CD4-positive, alpha-beta T cell treated with Interleukin-17A for 4 hours (primary cell): ENCODE measurements at regions not wholly inside any gene's neighbourhood (a gene's known extent, or its start where the extent isn't known, plus 50 kb on each side); places are given as distances from the start of the nearest gene placed in this dataset.
"Not testable (repeated sequence)": the region's sequence is repeated elsewhere in the genome, so short reads cannot be mapped to it uniquely, and the experiment has no call there.

Experiments
- DNase-seq: peaks from one replicate; pipeline ENCODE4 v3.0.0-alpha.2; 2020; ENCODE audit warnings: mixed read lengths

DNA sequence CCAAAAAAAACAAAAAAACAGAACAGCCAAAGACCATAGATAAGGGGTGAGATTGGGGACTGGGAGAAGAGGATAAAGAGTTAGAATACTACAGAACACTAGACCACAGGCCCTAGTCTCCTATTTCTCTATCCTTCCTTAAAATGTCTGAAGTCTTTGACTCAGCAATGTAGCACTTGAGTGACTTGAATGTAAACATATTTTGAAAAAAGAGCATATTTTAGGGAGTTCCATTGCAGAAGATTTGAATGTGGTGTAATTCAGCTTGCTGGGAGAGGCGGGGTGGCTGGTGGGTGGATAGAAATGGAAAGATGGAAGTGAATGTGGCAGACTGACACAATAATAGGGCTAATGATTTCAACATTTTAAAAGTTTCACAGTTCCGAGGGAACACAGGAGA lies 144.9 kb downstream of the CHIC2 start:
- DNase-seq, result no peak

DNA sequence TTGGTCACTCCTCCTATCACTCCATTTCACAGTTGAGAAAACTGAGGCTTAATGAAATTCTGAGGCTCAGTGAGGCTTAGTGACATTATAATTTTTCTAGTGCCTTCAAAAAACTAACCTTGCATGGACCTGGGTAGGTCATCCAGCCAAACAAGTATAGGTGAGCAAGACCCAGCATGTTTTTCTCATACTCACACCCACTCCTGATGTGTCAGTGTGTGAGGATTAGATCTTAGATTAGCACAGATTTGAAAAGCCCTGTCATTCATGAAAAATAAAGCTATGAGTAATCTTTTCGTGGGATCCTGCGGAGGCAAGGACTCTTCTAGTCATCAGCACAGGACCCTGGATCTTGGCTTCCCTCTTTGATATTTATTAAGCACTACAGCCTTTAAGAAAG lies 146.7 kb downstream of the CHIC2 start:
- DNase-seq, result no peak

DNA sequence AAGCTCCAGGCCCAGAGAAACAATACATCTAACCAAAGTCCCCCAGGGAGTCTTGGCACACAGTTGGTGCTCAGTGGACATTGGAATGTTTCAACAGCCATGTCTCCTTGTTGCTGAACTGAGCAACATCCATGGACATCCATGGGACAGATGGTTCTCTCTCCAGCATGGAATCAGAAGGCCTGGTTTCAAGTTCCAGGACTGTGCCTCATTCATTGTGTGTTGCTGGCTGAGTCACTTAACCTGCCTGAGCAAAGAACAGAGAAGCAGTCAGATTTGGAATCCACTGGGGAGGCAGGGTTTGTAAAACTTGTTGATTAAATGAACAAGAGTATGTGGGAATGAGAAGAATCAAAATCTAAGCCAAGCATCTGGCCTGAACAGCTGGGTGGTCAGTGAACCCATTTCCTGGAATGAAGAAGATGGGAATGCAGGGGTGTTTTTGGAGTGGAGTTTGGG lies 147.9 kb downstream of the CHIC2 start:
- DNase-seq, result no peak

DNA sequence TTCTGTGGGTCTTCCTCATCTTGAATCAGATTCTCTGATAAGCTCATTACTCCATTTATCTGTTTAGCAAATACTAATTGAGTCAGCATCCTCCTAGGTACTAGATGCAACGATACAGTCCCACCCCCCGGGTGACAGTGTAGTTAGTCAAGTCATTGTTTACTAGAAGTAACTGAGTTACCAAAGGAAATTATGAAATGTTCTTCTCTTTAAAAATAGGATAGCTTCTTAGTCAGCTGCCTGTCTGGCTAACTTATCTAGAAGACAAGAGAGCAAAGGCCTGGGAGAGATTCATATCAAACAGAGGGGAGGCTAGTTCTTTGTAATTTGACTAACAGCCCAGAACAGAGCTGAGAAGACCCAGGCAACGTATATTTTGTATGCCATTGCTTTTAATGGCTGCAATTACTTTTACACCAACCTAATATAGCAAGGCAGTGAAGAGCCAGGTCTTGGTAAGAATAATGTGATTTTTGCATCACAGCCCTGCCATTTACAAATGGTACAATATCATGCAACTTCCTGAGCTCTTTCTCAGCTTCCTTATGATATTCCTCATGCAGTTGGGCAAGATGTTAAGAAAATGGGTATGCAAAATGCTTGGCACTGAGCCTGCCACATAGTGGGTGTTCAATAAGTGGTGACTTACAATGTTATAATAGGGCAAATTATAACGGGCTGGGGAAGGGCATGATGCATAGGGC lies 149.9 kb downstream of the CHIC2 start:
- DNase-seq, result no peak

DNA sequence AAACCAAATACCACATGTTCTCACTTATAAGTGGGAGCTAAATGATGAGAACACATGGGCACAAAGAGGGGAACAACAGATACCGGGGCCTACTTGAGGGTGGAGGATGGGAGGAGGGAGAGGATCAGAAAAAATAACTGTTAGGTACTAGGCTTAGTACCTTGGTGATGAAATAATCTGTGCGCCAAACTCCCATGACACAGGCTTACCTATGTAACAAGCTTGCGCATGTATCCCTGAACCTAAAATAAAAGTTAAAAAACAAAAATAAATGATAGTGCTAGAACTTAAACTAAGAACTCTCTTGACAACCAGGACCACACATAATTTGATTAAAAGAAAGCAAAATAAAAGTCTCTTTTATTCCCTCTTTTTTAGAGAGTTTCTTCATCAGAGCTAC lies 150.6 kb downstream of the CHIC2 start:
- no peak for DNase-seq

DNA sequence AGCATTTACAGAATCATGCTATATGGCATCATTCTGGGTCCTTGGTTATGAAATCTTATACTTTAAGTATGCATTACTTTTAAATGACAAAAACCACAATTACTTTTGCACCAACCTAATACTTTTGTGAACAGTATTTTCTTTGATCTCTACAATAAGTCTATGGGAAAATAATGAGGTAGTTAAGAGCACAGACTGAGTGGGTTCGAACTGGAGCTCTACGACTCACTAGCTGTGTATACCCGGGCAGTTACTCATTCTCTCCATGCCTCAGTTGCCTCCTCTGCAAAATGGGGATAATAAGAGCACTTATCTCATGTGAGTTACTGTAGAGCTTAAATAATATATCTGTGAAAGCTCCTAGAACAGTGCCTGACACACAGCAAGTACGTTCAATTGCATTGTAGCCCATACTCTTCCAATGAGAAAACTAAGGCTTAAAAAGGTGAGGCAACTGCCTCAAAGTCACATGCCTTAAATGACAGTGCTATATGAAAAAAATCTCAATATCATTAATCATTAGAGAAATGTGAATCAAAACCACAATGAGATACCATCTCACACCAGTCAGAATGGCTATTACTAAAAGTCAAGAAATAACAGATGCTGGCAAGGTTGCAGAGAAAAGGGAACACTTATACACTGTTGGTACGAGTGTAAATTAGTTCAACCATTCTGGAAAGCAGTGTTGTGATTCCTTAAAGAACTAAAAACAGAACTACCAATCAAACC lies 151.5 kb downstream of the CHIC2 start:
- no peak for DNase-seq

DNA sequence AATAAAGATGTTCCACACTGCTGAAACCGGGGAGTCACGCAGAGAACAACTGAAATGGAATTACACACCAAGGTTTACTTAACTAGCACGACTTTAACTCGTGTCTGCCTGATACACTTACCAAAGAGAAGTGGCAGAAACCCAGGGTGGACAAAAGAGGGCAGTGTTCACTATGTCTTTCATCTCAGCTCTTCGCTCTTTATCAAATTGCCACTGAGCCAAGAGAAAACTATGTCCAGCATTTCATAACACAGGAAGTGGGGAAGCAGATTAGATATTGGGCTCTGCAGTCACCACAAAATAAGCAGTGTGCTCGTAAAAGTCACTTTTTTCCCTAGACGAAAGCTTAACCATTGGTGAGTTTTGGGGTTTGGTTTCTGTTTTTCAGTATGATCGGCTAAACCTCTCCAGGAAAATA lies 155.7 kb downstream of the CHIC2 start:
- no peak for DNase-seq

DNA sequence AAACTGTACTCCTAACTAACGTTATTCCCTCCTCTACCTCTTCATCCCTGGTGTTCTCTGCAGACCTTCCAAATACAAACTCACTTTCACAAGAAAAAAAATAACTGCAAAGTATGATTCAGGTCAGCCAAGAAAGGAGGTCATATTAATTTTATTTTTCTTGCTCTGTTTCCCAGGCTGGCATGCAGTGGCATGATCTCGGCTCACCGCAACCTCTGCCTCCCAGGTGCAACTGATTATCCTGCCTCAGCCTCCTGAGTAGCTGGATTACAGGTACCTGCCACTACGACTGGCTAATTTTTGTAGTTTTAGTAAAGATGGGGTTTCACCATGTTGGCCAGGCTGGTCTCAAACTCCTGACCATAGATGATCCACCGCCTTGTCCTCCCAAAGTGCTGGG lies 156.6 kb downstream of the CHIC2 start:
- DNase-seq, result no peak

DNA sequence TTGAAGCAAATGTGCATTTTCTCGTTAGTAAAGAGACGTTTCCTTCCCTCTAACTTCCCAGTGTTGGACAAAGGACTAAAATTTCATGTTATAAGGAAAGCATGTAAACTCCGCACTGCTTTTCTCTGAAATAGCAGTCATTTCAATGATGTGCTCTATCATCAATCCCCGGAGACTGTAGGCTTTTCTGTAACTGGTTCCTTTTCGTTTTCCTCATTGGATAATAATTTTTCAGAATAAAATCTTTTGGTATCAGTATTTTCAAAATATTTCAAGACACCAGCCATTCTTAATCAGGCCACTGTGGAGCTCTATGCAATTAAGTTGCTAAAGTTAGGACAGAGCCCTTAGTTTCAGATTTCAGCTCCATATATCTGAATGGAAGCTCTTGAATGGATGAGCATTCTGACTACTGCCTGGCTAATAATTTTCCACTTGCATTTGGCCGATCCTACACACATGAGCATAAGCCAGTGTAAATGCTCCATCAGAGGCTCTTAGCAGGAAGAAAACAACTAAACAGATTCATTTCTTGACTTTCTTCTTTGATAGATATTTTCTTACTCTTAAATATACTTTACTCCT lies 157.7 kb downstream of the CHIC2 start:
- DNase-seq, result no peak

DNA sequence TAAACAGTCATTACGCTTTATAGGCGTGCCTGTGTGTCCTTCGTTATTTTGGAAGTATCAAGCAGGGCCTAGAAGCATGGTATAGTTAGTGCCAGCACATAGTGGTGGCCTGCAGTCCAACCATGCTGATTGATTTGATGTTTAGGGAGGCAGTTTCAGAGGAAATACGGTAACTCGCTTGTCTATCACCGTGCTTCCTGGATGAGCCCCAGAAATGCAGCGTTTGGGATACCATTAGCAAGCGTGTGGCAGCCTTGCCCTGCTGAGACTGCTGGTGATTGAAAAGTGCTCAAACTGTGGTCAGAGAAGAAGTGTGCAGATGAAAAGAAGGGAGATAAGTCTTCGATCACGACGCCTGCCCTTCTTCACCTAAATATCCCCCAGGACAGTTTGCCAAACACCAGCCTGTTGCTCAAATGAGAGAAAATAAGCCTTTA lies 158.4 kb downstream of the CHIC2 start:
- DNase-seq, result no peak

DNA sequence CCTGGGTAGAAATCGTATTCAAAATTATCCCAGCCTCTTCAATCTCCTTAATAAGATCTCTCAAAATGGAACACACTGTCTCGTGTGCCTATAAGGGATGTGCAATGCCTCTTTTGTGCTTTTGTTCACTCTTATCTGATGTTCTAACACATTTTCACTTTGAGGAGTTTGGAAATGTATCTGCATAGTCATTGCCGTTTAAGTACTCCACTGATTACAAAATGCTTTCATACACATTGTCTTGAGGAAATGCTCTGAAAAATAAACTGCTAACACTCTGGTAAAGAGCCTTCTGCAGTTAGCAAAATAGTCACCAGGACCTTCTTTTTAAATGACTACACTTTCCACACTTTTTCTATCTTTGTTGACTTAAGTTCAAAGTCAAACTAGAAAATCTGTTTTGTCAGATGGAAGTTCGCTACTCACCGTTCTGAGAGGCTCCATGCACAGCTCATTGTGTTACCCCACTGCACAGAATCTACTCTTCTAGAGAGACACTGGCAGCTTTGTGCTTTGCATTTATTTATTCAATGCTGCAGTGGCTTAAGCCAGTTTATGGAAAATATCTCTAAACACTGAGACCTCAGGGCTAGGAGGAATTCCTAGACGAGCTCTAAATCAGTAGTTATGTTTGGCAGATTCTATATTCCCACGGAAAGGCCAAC lies 159.0 kb downstream of the CHIC2 start:
- no peak for DNase-seq

DNA sequence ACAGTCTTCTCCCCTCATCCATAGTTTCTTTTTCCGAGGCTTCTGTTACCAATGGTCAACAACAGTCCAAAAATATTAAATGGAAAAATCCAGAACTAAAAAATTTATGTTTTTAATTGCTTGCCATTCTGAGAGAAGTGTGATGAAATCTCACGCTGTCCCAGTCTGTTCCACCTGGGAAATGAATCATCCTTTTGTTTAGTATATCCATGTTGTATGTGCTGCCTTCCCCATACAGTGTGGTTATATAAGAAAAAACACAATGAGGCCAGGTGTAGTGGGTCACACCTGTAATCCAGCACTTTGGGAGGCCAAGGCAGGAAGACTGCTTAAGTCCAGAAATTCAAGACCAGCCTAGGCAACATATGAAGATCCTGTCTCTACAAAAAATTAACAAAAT lies 161.6 kb downstream of the CHIC2 start:
- no peak for DNase-seq

DNA sequence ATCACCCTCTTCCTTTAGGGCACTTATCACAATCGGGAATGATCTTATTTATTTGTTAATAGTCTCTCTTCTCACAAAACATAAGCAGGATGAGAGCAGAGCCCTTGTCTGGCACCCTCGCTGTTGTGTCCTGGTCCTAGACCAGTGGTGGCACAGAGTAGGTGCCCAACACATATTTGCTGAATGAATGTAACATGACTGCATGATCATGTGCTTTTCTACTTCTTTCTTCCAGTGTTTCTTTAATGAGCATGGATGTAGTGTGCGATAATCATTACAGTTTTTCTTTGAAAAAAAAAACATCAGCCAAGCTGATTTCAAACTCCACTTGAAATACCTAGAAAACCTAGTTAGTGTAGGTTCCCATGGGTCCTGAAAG lies 164.1 kb downstream of the CHIC2 start:
- DNase-seq, result no peak

DNA sequence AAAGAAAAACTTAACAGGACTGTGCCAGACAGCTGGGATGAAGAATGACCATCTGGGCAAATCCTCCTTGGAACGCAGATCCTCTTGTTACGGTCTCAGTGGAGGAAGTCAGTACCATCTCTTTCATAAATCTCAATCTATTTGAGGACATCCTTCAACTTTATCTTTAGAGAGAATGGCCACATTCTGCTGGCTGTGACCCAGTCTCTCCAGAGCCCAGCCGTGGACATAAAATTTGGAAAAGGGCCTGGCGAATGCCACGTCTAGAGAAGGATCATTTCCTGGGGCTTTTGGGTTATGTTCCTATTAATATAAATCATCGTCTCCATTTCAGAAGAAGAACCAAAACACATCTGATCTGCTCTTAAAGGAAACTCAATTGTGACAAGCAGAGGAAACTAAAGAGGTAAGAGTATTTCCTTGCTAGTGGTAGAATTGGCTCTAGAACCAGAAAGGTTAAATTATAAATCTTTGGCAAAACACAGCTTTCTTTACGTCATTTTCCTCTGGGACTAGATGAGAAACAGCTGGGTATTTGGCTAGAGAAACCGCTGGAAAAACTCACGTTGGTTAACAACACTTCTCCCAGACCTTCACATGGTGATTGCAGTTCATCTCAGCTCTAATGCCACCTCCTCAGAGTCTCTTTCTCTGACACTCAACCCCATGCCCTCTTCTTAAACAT lies 164.7 kb downstream of the CHIC2 start:
- no peak for DNase-seq

DNA sequence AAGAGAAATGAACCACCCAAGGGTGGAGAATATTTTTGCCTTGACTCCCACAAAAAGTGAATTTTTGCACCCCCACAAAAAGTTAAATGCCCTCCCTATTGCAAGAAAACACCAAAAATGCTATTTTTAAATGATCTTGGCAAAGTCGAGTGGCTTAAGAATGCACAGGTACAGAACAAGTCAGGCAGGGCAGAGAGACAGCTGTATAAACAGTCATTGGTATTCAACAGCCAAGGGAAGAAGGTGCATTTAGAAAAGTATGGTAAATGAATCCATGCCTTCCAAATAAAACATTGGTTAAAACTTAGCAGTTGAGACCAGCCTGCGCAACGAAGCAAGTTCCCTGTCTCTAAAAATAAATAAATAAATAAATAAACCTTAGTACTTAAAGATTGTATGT lies 169.3 kb downstream of the CHIC2 start:
- DNase-seq, result no peak

DNA sequence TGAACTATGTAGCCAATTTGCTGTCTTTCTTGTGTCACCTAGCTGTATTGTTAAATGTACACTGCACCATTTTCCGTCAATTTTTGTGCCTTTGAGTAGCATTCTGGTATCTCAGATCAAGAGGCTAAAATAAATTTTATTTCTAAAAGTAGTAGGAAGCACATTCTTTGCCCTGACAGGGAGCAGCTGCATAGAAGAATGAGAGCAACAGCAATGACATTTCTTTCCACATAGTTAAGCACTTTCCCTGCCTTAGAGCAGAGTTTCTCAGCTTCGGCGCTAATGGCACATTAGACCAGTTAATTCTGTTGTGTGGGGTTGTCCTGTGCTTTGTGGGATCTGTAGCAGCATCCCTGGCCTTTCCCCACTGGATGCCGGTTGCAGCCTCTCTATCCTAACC lies 173.9 kb downstream of the CHIC2 start:
- no peak for DNase-seq

DNA sequence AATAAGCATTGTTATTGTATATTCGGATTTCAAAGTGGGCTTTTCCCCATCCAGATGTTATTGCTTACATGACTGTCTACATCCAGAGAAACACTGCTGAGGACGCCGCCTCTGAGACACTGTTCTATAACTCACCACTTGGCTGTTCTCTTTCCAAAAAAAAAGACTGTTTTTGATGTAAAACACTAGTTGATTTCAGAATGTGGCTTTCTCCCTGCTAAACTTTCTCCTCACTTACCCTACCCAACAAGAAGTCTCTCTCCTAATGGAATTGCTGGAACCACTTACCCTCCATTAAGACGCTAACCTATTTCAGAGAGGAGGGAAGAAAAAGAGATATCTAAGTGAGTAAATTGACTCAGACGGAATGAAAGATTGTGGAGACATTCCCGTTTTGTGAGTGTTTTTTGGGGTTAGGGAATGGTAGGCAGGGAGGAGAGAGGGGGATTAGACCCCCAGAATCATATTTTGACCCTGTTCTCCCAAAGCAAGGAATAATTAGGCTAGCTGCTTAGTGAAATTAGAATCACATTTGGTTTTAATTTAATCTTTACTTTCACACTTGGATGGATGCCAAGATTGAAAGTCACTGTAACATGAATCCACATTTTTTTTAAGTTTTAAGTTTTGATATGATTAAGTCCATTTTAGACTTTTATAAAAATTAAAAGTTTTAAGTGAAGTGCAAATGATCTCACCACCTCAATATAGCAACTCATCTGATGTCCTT lies 174.9 kb downstream of the CHIC2 start:
- no peak for DNase-seq

DNA sequence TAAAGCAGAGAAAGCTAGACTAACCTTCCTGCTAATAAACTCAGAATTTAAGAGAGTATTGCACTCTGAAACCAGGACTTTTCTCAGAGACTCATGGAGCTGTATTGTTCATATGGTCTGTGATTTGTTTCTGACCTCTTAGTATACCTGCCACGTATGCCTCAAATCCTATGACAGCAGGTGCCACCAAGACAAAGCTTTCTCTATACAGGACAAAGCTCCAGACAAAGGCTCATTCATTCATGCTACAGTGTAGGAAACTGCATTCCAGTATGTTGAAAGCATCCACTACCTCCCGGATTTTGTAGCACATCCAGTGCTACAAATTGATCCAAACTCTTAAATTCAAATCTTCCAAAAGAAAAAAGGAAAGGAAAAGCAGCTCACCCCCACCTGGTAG lies 178.3 kb downstream of the CHIC2 start:
- DNase-seq, result no peak

DNA sequence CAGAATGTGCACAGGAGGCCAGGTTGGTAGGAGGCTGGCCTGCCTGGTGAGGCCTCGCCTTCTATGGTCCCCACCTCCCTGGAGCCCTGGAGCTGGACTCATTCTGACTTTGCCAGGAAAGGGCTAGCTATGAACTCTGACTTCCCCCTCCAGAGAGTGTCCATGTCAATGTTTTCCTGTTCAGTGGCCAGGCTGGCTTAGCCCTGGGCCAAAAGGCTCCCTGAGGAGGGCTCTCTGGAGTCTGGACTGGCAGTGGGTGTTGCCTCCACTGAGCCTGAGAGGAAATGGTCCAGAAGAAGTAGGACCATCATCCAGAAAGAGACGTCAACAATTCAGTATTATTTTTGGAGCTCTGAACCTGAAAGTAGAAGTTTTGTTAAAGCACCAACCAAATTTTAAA lies 178.7 kb downstream of the CHIC2 start:
- no peak for DNase-seq

DNA sequence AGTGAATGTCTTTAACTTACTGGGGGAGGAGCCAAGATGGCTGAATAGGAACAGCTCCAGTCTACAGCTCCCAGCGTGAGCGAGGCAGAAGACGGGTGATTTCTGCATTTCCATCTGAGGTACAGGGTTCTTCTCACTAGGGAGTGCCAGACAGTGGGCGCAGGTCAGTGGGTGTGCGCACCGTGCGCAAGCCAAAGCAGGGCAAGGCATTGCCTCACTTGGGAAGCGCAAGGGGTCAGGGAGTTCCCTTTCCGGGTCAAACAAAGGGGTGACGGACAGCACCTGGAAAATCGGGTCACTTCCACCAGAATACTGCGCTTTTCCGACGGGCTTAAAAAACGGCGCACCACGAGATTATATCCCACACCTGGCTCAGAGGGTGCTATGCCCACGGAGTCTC lies 187.3 kb downstream of the CHIC2 start:
- DNase-seq, result not testable (repeated sequence)

DNA sequence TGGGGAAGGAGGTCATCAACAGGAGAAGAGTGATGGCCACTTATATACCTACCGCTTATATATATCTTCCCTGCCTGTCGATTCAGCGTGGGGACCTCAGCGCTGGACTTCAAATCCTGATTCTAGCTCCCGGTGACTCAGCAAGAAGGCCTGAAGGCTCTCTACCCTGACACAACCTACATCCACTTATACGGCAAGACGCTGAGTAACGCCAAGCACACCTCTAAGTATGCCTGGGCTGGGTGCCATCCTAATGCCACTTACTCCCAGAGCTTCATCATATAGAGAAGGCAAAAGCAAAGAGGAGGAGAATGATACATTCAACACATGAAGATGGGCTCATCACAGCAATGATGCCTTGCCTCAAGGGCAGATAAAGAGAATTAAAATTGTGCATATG lies 198.3 kb downstream of the CHIC2 start:
- DNase-seq, result no peak

DNA sequence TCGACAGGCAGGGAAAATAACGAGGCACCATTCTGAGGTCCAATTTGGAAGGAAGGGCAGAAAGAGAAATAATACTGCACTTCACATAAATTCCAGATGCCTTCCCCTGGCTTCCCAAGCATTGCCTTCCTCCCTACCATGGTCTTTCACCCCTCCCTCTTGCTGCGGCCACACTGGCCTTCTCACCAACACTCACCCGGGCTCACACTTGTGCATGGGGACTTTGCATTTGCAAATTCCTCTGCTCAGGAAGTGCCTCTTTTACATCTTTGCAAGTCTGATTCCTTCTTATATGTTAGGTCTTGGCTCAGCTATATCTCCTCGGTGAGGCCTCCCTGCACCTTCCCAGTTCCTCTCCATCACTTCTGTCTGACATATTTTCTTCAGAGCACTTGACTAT lies 199.4 kb downstream of the CHIC2 start:
- no peak for DNase-seq
